Mesodermal cell (in vitro differentiated cells): ENCODE measurements at regions not wholly inside any gene's neighbourhood (a gene's known extent, or its start where the extent isn't known, plus 50 kb on each side); places are given as distances from the start of the nearest gene placed in this dataset.
"Not testable (repeated sequence)": the region's sequence is repeated elsewhere in the genome, so short reads cannot be mapped to it uniquely, and the experiment has no call there.

Source experiments
- H3K27ac ChIP-seq: 2 replicates; pipeline ENCODE4 v1.7.0; 2013; ENCODE audit warnings: mild to moderate bottlenecking, low read depth, low read length, moderate library complexity; ENCODE audit not compliant: severe bottlenecking
- H3K36me3 ChIP-seq: 2 replicates; pipeline ENCODE4 v1.7.1; 2013; ENCODE audit warnings: mild to moderate bottlenecking, low read length, moderate library complexity; ENCODE audit not compliant: control insufficient read depth, insufficient read depth
- H3K4me1 ChIP-seq: one replicate; pipeline ENCODE4 v1.7.1; 2013; ENCODE audit warnings: mild to moderate bottlenecking, low read length; ENCODE audit not compliant: insufficient read depth, control insufficient read depth, poor library complexity, severe bottlenecking
- H3K4me3 ChIP-seq: 2 replicates; pipeline ENCODE4 v1.7.0; 2013; ENCODE audit warnings: low read length, control low read depth, mild to moderate bottlenecking; ENCODE audit not compliant: insufficient read depth, poor library complexity, severe bottlenecking; ENCODE audit errors: extremely low read depth
- H3K9me3 ChIP-seq: 2 replicates; pipeline ENCODE4 v1.7.1; 2013; ENCODE audit warnings: mild to moderate bottlenecking, low read length, moderate library complexity; ENCODE audit not compliant: control insufficient read depth
- WGBS, 2 experiments: methylation state at CpG; one replicate each; pipeline ENCODE4 v1.1.5; 2013; ENCODE audit warnings: missing lambda C conversion rate in 2 of 2; ENCODE audit not compliant: insufficient coverage in 2 of 2; 5-methylcytosine and 5-hydroxymethylcytosine counted together

- Histone ChIP-seq H3K4me1 (no peaks in the 10 kb centered on the region), H3K9me3 (no peaks in the 10 kb centered on the region), H3K27ac (no peak overlapping the region), H3K4me3 (no peak overlapping the region), H3K36me3 (no peaks in the 10 kb centered on the region)
- 84 to 90% methylated on average over 2 of the region's 2 CpGs for WGBS, 2 experiments
These were observed 1227.0 kb downstream of the EFNA5 start for GRCh38 chr5:106443746-106444145.

- Histone ChIP-seq H3K36me3 (no peaks in the 10 kb centered on the region), H3K9me3 (no peaks in the 10 kb centered on the region), H3K4me3 (no peak overlapping the region), H3K4me1 (no peaks in the 10 kb centered on the region), H3K27ac (no peak overlapping the region)
These were observed 1235.6 kb downstream of the EFNA5 start for GRCh38 chr5:106435185-106435584.

- not testable (repeated sequence) for H3K4me1 ChIP-seq, H3K9me3 ChIP-seq, H3K27ac ChIP-seq, H3K4me3 ChIP-seq, H3K36me3 ChIP-seq
- 85 to 89% methylated on average over 7 to 10 of the region's 11 CpGs for WGBS, 2 experiments
These were observed 1240.0 kb downstream of the EFNA5 start for GRCh38 chr5:106430733-106431132.

GRCh38 chr5:106423109-106423897 lies 1247.4 kb downstream of the EFNA5 start:
- no peak overlapping the region for H3K27ac ChIP-seq
- no peaks in the 10 kb centered on the region for H3K36me3 ChIP-seq
- 96 to 98% methylated on average over 6 to 7 of the region's 8 CpGs for WGBS, 2 experiments
- peaks cover 7% of the 10 kb centered on the region for H3K9me3 ChIP-seq
- no peaks in the 10 kb centered on the region for H3K4me1 ChIP-seq
- no peak overlapping the region for H3K4me3 ChIP-seq

GRCh38 chr5:106420102-106420501 lies 1250.6 kb downstream of the EFNA5 start:
- H3K27ac ChIP-seq = no peak overlapping the region
- no peaks in the 10 kb centered on the region for H3K36me3 ChIP-seq
- WGBS, 2 experiments = no CpG with 5 or more reads among the region's 4 CpGs
- no peaks in the 10 kb centered on the region for H3K4me1 ChIP-seq
- H3K4me3 ChIP-seq = no peak overlapping the region
- peaks cover 7% of the 10 kb centered on the region for H3K9me3 ChIP-seq

GRCh38 chr5:106418196-106418595 lies 1252.5 kb downstream of the EFNA5 start:
- peaks cover 4% of the 10 kb centered on the region for H3K9me3 ChIP-seq
- no peaks in the 10 kb centered on the region for H3K36me3 ChIP-seq
- H3K4me3 ChIP-seq = no peak overlapping the region
- no peak overlapping the region for H3K27ac ChIP-seq
- no peaks in the 10 kb centered on the region for H3K4me1 ChIP-seq
- no CpG with 5 or more reads among the region's 2 CpGs for WGBS, 2 experiments

GRCh38 chr5:106417566-106417965 lies 1253.2 kb downstream of the EFNA5 start:
- Histone ChIP-seq H3K4me3 (no peak overlapping the region), H3K4me1 (no peaks in the 10 kb centered on the region), H3K27ac (no peak overlapping the region), H3K36me3 (no peaks in the 10 kb centered on the region), H3K9me3 (no peaks in the 10 kb centered on the region)
- 93 to 100% methylated on average over 1 to 2 of the region's 6 CpGs for WGBS, 2 experiments

- WGBS, 2 experiments = 94 to 96% methylated on average over 11 to 13 of the region's 22 CpGs
- Histone ChIP-seq H3K4me1 (no peaks in the 10 kb centered on the region), H3K4me3 (no peak overlapping the region)
These were observed 1253.6 kb downstream of the EFNA5 start for GRCh38 chr5:106417163-106417562.

GRCh38 chr5:106415541-106415940 lies 1255.2 kb downstream of the EFNA5 start:
- no peak overlapping the region for H3K27ac ChIP-seq
- no peaks in the 10 kb centered on the region for H3K9me3 ChIP-seq
- 72 to 93% methylated on average over 2 of the region's 4 CpGs for WGBS, 2 experiments
- H3K4me1 ChIP-seq = no peaks in the 10 kb centered on the region
- no peak overlapping the region for H3K4me3 ChIP-seq
- H3K36me3 ChIP-seq = no peaks in the 10 kb centered on the region

More at GRCh38 chr5:106417163-106417562, 1253.6 kb downstream of the EFNA5 start:
- Histone ChIP-seq H3K9me3 (no peaks in the 10 kb centered on the region), H3K36me3 (no peaks in the 10 kb centered on the region), H3K27ac (no peak overlapping the region)

GRCh38 chr5:106414342-106414741 lies 1256.4 kb downstream of the EFNA5 start:
- Histone ChIP-seq H3K9me3 (no peaks in the 10 kb centered on the region), H3K36me3 (no peaks in the 10 kb centered on the region), H3K4me1 (no peaks in the 10 kb centered on the region), H3K4me3 (no peak overlapping the region), H3K27ac (no peak overlapping the region)
- WGBS, 2 experiments = 100% methylated on average over 1 of the region's 2 CpGs; no CpG with 5 or more reads in 1 of the 2 experiments

- Histone ChIP-seq H3K36me3 (no peaks in the 10 kb centered on the region), H3K27ac (no peak overlapping the region), H3K4me1 (no peaks in the 10 kb centered on the region), H3K4me3 (no peak overlapping the region), H3K9me3 (no peaks in the 10 kb centered on the region)
These were observed 1258.1 kb downstream of the EFNA5 start for GRCh38 chr5:106412606-106413005.
